ENCODE measurements at regions not wholly inside any gene's neighbourhood (a gene's known extent, or its start where the extent isn't known, plus 50 kb on each side); places are given as distances from the start of the nearest gene placed in this dataset.

- no peak for DNase-seq (ENCODE audit: low read depth in 2 of 2)
Measured at GRCh38 chr1:14495381-14495780, 103.1 kb upstream of the KAZN start.

- DNase-seq (ENCODE audit: low read depth in 2 of 2): no peak
Measured at GRCh38 chr1:14495996-14496395, 102.5 kb upstream of the KAZN start.

DNA sequence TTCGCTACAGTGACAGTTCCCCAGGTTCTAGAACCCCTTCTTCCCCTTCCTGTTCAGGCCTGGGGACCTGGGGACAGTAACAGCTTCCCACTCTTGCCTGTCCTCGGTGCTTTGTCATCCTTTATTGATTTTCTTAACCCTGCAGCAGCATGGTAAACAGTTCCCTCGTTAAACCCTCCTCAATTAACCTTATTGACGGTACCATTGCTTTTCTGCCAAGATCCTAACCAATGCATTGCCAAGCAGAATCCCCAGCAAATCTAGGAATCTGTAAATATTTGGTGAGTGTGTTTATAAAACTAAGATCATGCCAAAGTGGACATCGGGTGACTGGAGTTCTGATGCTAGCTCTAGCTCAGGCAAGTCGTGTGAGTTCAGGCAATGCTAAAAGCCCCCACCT, 99.6 kb upstream of the KAZN start:
- no peak for DNase-seq (ENCODE audit: low read depth in 2 of 2)

DNA sequence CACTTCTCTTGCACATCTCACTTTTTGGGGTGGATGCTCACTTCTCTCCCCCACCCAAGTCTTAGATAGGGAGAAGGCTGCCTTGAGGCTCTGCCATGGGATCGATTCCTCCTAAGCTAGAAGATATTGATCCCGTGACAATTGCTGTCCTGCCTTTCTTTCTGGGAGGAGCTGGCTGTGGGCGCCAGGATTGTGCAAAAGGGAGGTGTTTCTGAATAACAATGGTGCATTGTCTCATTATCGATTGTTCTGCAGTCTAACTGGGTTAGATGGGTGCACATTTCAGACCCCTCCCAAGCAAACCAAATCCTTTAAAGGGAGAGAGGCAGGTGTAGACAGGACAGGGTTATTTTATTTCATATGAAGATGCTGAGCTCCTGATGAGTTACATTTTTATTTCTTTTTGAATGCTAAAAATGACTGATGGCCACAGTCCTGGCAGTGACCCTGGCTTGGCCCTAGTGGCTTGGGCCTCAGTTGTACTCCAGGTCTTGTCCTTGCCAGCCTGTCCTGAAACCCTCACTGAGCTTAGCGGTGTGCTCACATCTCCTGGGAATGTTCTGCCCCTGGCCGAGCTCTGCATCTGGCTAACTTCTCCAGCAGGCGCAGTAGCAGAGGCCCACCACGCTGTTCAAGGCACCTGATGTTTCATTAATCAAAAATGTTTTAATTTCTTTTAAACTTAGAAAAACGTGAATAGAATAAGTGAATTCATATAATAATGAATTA, 99.0 kb upstream of the KAZN start:
- DNase-seq (ENCODE audit: low read depth in 2 of 2): no peak

- DNase-seq (ENCODE audit: low read depth in 2 of 2): no peak
Measured at GRCh38 chr1:14500041-14500440, 98.4 kb upstream of the KAZN start.

- no peak for DNase-seq (ENCODE audit: low read depth in 2 of 2)
Measured at GRCh38 chr1:14500912-14501311, 97.6 kb upstream of the KAZN start.

- no peak for DNase-seq (ENCODE audit: low read depth in 2 of 2)
Measured at GRCh38 chr1:14504517-14504916, 94.0 kb upstream of the KAZN start.

DNA sequence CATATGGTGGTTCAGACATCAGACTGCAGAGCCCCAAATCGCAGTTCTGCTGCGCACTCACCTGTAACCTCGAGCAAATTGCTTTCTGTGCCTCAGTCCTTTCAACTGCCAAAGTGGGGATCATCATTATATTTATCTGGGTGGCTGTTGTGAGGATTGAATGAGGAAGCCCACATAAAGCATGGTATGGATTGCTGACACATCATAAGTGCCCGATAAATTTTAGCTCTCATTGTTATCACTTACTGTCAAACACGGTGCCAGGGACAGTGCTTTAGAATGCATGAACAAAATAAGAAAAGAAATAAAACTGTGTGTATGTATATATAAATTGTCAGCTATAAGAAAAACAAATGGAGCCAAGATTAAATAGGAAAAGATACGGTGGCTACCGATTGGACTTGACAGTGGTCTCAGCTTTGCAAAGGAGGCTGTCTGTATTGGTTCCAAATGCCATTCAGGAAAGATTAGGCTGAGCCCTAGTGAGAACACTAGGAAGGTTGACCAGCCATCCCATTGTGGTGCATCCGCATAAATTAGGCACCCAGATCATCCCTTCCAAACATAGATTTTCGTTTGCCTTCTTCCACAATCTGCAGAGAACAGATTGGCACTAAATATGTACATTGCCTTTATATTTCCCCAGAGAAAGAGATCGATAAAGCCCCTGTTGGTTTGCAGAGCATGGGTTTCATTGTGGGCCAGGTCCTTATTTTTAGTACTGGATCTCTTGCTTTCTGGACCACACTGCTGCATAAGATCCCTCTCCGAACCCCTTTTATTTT, 91.8 kb upstream of the KAZN start:
- no peak for DNase-seq (ENCODE audit: low read depth in 2 of 2)

GRCh38 chr1:14507262-14507661, 91.2 kb upstream of the KAZN start:
- DNase-seq (ENCODE audit: low read depth in 2 of 2): no peak

DNA sequence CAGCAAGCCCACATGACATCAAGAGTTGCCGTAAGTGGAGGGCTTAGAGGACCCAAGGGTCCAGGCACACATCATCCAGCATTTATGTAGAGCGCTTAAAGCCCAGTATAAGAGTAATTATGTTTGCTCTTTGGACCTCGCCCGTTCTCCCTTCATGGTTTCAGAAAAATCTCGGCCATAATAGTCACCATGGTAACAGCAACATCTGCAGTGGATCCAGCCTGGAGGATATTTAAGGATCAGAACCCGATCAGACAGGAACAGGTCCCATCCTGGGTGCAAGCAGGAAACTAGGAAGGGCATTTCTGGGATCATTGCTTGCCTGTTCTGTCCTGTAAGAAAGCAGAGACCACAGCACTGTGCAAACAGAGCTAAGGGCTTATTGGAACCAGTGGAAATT, 89.9 kb upstream of the KAZN start:
- DNase-seq (ENCODE audit: low read depth in 2 of 2): no peak

- DNase-seq (ENCODE audit: low read depth in 2 of 2): no peak
Measured at GRCh38 chr1:14511166-14511680, 87.3 kb upstream of the KAZN start.

DNA sequence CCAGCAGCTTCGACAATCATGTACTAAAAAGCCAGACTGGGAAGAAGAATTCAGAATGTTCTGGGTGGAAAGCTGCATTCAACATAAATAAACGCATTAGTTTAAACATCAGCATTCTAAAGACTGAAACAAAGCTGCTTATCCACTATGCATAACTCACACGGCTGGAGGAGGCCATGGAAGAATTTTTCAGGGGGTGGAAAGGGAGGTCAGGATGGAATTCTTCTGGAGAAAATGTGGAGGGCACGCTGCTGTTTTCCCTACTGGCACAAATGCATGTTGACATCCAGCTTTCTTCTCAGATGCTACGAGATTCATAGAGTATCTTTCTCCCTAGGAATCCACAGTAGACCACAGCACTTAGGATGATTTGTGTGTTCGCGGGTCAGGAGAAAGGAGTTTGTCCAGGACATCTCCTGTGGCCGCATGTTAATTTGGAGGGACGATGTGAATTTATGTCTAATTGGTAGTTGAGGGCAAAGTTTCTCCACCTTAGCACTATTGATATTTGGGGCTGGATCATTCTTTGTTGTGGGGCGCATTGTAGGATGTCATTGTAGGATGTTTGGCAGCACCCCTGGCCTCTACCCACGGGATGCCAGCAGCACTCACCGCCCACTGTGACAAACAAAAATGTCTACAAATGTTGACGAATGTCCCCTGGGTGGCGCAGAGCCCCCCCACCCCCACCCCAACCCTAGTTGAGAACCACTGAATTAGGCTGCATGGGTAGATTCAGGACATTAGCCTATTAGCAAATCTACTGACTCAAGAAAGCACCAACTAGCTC, 86.5 kb upstream of the KAZN start:
- no peak for DNase-seq (ENCODE audit: low read depth in 2 of 2)

- DNase-seq (ENCODE audit: low read depth in 2 of 2): no peak
Measured at GRCh38 chr1:14513111-14513510, 85.4 kb upstream of the KAZN start.

DNA sequence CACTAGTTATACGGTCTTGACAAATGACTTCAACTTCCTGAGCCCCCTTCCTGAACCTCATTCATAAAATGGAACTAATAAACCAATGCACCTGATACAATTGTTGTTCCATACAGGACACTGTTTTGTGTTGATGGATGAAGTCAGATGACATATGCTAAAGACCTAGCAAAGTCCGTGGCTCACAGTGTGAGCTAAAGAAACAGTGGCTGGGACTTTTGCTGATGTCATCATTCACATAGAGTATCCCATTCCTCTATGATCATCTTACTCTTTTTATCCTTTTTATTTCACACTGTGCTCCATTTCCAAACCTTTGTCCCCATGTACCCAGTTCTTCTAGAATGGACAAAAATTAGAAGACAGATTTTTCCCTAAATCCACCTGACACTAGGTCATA, 83.7 kb upstream of the KAZN start:
- DNase-seq (ENCODE audit: low read depth in 2 of 2): no peak

- no peak for DNase-seq (ENCODE audit: low read depth in 2 of 2)
Measured at GRCh38 chr1:14516974-14517840, 81.3 kb upstream of the KAZN start.

GRCh38 chr1:14517841-14518180, 80.7 kb upstream of the KAZN start:
- DNase-seq (ENCODE audit: low read depth in 2 of 2): no peak

GRCh38 chr1:14519976-14520375, 78.5 kb upstream of the KAZN start:
- DNase-seq (ENCODE audit: low read depth in 2 of 2): no peak

- no peak for DNase-seq (ENCODE audit: low read depth in 2 of 2)
Measured at GRCh38 chr1:14520514-14521163, 77.8 kb upstream of the KAZN start.

GRCh38 chr1:14521622-14522021, 76.9 kb upstream of the KAZN start:
- DNase-seq (ENCODE audit: low read depth in 2 of 2): no peak

GRCh38 chr1:14522077-14522925, 76.2 kb upstream of the KAZN start:
- DNase-seq (ENCODE audit: low read depth in 2 of 2): no peak

Measured in stimulated activated CD4-positive, alpha-beta T cell treated with anti-CD3 and anti-CD28 coated beads, Interleukin-12 subunit alpha, Interleukin-12 subunit beta, amount 100 ng/mL, for 24 hours (primary cell).